BE2C (cell line): ENCODE measurements at regions not wholly inside any gene's neighbourhood (a gene's known extent, or its start where the extent isn't known, plus 50 kb on each side); places are given as distances from the start of the nearest gene placed in this dataset.

ENCODE experiments used
- DNase-seq: peaks from one replicate; pipeline ENCODE4 v3.0.0-alpha.2; 2020
- H3K27me3 ChIP-seq: fragments of 250-450 bp; sonication (Bioruptor Pico); 2 replicates; pipeline ENCODE4 v1.5.1; 2020; ENCODE audit warnings: mild to moderate bottlenecking
- H3K36me3 ChIP-seq: fragments of 250-450 bp; sonication (Bioruptor Pico); 2 replicates; pipeline ENCODE4 v1.5.1; 2020; ENCODE audit warnings: mild to moderate bottlenecking
- H3K4me1 ChIP-seq: fragments of 250-450 bp; sonication (Bioruptor Pico); 2 replicates; pipeline ENCODE4 v1.5.1; 2020
- H3K4me3 ChIP-seq: 2 replicates; pipeline ENCODE4 v1.5.1; 2011; ENCODE audit warnings: low read depth, low read length
- H3K9me3 ChIP-seq: fragments of 250-450 bp; sonication (Bioruptor Pico); 2 replicates; pipeline ENCODE4 v1.5.1; 2020
- TF ChIP-seq, protein P1 (sequence below): IDR thresholded peaks from 2 replicates; pipeline ENCODE4 v1.5.1; 2012; ENCODE audit warnings: mild to moderate bottlenecking, low read depth, low read length

DNA sequence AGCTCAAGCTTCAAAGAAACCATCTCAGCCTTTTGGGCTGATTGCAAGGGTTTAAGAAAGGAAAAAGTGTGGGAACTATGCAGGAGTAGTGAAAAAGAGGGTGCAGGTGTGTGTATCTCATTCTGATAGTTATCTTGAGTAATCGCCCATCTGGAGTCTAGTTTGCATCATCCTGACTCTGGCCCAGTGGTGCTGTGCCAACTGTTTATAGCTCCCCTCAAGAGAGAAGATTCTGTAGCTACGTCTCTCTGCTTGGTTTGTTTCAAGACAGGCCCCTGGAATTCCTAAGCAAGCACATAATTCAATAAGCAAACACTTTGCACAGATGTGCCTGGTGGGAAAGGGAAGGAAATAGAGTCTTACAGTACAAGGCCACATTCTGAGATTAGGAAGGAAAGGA, 144.4 kb downstream of the HAPSTR1 start:
- Histone ChIP-seq H3K4me1 (no peaks in the 10 kb centered on the region), H3K36me3 (no peaks in the 10 kb centered on the region), H3K27me3 (no peaks in the 10 kb centered on the region), H3K9me3 (no peaks in the 10 kb centered on the region), H3K4me3 (no peak overlapping the region)
- DNase-seq = no peak
- TF ChIP-seq, protein P1, sequence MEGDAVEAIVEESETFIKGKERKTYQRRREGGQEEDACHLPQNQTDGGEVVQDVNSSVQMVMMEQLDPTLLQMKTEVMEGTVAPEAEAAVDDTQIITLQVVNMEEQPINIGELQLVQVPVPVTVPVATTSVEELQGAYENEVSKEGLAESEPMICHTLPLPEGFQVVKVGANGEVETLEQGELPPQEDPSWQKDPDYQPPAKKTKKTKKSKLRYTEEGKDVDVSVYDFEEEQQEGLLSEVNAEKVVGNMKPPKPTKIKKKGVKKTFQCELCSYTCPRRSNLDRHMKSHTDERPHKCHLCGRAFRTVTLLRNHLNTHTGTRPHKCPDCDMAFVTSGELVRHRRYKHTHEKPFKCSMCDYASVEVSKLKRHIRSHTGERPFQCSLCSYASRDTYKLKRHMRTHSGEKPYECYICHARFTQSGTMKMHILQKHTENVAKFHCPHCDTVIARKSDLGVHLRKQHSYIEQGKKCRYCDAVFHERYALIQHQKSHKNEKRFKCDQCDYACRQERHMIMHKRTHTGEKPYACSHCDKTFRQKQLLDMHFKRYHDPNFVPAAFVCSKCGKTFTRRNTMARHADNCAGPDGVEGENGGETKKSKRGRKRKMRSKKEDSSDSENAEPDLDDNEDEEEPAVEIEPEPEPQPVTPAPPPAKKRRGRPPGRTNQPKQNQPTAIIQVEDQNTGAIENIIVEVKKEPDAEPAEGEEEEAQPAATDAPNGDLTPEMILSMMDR = no peak

DNA sequence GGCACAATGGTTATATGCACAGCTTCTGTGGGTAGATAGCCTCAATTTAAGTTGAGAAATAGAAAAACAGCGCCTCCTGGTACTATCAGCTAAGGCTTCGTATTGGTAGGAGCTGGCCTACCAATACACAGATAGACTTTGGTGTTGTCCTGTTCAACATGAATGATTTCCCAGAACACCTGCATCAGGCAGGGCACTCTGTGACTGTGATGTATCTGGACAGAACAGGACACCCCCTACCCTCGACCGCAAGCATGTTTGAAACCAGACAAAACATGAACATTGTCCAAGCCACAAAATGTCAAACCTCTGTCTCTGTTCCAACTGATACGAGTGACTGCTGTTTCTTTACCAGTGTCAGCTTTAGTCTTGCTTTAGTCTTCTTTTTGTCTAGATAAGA, 144.9 kb downstream of the HAPSTR1 start:
- no peak overlapping the region for H3K4me3 ChIP-seq

DNA sequence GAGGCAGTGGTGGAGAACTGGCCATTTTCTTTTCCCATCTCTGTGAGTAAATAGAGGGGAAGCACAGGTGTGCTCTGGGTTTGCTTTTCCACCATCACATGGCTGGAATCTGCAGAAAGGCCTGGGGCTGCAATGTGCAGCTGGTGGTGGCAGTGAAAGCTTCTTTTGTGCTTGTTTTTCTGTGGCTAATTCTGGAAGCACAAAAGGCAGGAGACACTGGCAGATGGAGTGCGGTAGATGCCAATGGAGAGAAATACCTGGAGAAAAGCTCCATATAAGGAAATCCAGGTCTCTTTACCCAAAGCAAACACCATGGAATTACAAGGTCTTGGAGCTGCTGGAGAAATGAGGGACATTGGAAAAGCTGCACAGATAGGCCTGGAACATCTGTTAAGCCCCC, 146.9 kb downstream of the HAPSTR1 start:
- H3K9me3 ChIP-seq = no peaks in the 10 kb centered on the region
- no peak for DNase-seq
- H3K4me3 ChIP-seq = no peak overlapping the region
- no peaks in the 10 kb centered on the region for H3K36me3 ChIP-seq
- TF ChIP-seq, protein P1 = no peak
- no peaks in the 10 kb centered on the region for H3K4me1 ChIP-seq
- no peaks in the 10 kb centered on the region for H3K27me3 ChIP-seq

More for the DNA sequence above, 144.9 kb downstream of the HAPSTR1 start:
- TF ChIP-seq, protein P1 = no peak
- Histone ChIP-seq H3K4me1 (no peaks in the 10 kb centered on the region), H3K9me3 (no peaks in the 10 kb centered on the region), H3K36me3 (no peaks in the 10 kb centered on the region), H3K27me3 (no peaks in the 10 kb centered on the region)
- DNase-seq = no peak

DNA sequence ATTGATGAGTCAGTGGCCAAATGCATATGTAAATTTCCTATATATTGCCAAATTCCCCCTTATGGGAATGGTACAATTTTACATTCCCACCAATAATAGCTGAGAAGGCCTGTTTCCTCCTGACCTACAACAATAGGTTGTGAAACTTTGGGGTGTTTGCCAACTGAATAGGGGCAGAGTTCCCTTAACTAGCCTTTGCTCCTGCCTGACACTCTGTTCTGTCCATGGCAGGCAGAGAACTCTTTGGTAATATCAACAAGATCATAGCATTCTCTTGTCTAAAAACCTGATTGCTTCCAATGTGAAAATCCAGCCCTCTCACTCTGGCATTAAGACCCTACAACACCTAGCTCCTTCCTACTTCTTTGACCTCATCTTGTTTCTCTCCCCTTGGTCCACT, 149.7 kb downstream of the HAPSTR1 start:
- TF ChIP-seq, protein P1 = no peak
- Histone ChIP-seq H3K27me3 (no peaks in the 10 kb centered on the region), H3K4me3 (no peak overlapping the region), H3K4me1 (no peaks in the 10 kb centered on the region), H3K9me3 (no peaks in the 10 kb centered on the region), H3K36me3 (no peaks in the 10 kb centered on the region)
- no peak for DNase-seq

DNA sequence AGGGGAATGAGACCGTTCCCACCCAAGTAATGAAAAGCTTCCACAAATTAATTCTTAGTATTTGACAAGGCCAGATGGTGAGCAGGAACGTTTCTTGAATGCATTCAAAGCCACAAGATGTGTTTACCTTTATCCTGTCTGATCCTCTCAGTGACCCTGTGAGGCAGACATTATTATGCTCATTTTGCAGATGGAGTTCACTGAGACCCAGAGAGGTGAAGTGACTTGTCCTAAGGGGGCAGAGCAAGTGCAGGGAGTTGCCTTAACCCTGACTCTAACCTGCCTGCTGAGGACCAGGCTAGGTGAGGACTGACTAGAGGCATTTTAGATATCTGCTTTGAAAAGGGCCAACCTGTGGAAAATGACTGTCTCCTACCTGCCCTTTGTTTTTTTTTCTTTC, 156.7 kb downstream of the HAPSTR1 start:
- TF ChIP-seq, protein P1 = no peak
- no peak for DNase-seq
- Histone ChIP-seq H3K36me3 (no peaks in the 10 kb centered on the region), H3K4me3 (no peak overlapping the region), H3K4me1 (no peaks in the 10 kb centered on the region), H3K27me3 (no peaks in the 10 kb centered on the region), H3K9me3 (no peaks in the 10 kb centered on the region)

DNA sequence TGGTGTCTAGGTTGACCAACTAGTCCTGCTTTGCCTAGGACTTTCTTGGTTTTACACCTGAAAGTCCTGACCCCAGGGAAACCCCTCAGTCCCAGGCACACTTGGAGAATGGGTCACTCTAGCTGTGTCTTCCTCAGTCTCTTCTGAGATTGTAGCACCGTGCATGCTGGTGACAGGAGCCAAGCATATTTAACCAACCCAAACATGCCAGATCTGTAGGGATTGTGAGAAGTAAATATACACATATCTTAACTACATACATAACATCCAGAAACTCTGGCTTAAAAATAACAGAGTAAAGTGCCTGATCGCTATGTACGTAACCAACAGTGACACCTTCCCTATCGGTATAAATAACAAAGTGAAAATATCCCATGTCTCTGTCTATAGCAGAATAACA, 158.1 kb downstream of the HAPSTR1 start:
- TF ChIP-seq, protein P1 = no peak
- Histone ChIP-seq H3K4me3 (no peak overlapping the region), H3K36me3 (no peaks in the 10 kb centered on the region), H3K27me3 (no peaks in the 10 kb centered on the region), H3K4me1 (no peaks in the 10 kb centered on the region), H3K9me3 (no peaks in the 10 kb centered on the region)
- no peak for DNase-seq
